Ovary (tissue), 7 donors: ENCODE measurements at regions not wholly inside any gene's neighbourhood (a gene's known extent, or its start where the extent isn't known, plus 50 kb on each side); places are given as distances from the start of the nearest gene placed in this dataset.
"Not testable (repeated sequence)": the region's sequence is repeated elsewhere in the genome, so short reads cannot be mapped to it uniquely, and the experiment has no call there.

Experiments
- DNase-seq, 5 donors: peaks; one replicate each; pipeline ENCODE4 v3.0.0-alpha.2; 2019 to 2020
- H3K27ac ChIP-seq, 2 donors: fragments of 200-600 bp; one replicate each; pipeline versions ENCODE4 v1.5.1 to v1.8.0; 2019 to 2022
- H3K27me3 ChIP-seq: fragments of 200-600 bp; one replicate; pipeline ENCODE4 v1.8.0; 2022
- H3K36me3 ChIP-seq: fragments of 200-600 bp; sonication (generic); one replicate; pipeline ENCODE4 v1.5.1; 2019
- H3K4me1 ChIP-seq: one replicate; pipeline ENCODE4 v1.8.1; 2013; ENCODE audit warnings: mild to moderate bottlenecking, moderate library complexity; ENCODE audit not compliant: insufficient read depth
- H3K4me3 ChIP-seq: fragments of 200-600 bp; sonication (generic); one replicate; pipeline ENCODE4 v1.5.1; 2017
- H3K9me3 ChIP-seq, 2 donors: fragments of 200-600 bp in 1 of 2; sonication (generic) in 1 of 2; one replicate each; pipeline versions ENCODE4 v1.5.1 to v1.8.1; 2013 to 2019; ENCODE audit warnings: mild to moderate bottlenecking in 1 of 2, moderate library complexity in 1 of 2
- EP300 ChIP-seq: sonication (generic); formaldehyde crosslinking; IDR thresholded peaks from one replicate; pipeline ENCODE4 v1.6.1; 2017; ENCODE audit warnings: antibody characterized with exemption
- POLR2A ChIP-seq: fragments of 450-650 bp; IDR thresholded peaks from one replicate; pipeline ENCODE4 v1.6.1; 2017; ENCODE audit warnings: antibody characterized with exemption, mild to moderate bottlenecking, moderate library complexity
- WGBS, 3 donors: extraction: QIAGEN DNeasy Blood & Tissue Kit in 1 of 3; methylation state at CpG; one replicate each; pipeline versions ENCODE4 v1.1.5 to v1.1.7; 2013 to 2017; 5-methylcytosine and 5-hydroxymethylcytosine counted together
- intact Hi-C, 4 donors: fragments of 100-400 bp; cut with DNase I; formaldehyde crosslinking; loops; one replicate each; pipeline versions ENCODE4 v1.11.0 to v1.15.1; 2022 to 2023
- TF ChIP-seq, protein P1 (sequence below), 3 donors: fragments of 450-650 bp in 2 of 3; fragments of 200-600 bp in 1 of 3; IDR thresholded peaks; one replicate each; pipeline versions ENCODE4 v1.5.1 to v1.8.0; 2016 to 2022; ENCODE audit warnings: antibody characterized with exemption in 3 of 3, mild to moderate bottlenecking in 1 of 3
- donor health status: DM: no; HTN: no; CAD: no; lungs with moderate emphysema.
- donor health status: DM: no; HTN: no; CAD: no.
- donor health status: Bipolar disorder and iron deficiency.
- donor health status: DM: no; HTN: no; CAD: no.
- donor health status: DM: yes; HTN: yes; CAD: no.

DNA sequence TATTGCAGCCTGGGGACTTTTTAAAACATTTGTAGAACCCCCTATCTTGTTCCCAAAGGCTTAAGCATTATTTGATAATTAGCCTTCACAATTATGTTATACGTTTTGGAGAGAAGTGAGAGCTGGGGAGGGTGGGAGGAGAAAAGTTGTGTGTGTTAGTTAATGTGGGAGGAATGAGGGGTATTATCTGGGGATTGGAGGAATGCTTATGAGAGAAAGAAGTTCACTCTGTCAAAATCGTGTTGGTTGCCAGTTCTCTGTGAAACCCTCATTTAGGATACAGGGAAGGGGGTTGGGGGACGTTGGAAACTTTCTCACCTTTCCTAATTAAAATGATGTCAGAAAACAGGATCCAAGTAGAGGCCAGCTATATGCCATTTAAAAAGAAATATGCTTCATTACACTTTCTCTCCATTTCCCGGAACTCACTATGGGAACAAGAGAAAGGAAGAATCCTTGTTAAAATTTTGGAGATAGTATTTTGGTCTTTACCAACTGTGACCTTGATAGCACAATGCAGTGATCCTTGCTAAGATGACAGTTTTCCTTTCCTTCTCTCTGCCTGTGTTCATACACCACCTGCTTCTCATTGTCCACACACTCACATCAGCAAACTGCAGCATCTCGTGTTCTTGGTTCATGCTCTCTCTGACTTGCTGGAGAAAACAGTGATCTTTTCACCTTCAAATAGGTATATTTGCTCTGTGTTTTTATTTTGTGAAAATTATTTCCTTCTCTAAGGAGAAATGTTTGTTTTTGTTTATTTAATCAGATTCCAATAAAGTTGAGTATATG is 336.7 kb upstream of the CLINT1 start:
- DNase-seq = no peak
- TF ChIP-seq EP300 = no peak
- H3K36me3 ChIP-seq = no peaks in the 10 kb centered on the region
- H3K27me3 ChIP-seq = no peaks in the 10 kb centered on the region
- H3K4me1 ChIP-seq = no peaks in the 10 kb centered on the region
- intact Hi-C loops = no loop called here
- 41 to 43% (median 41%) methylated on average over 5 of the region's 5 CpGs for WGBS, 3 donors
- H3K4me3 ChIP-seq = no peak overlapping the region
- H3K9me3 ChIP-seq = no peaks in the 10 kb centered on the region
- no peak overlapping the region for H3K27ac ChIP-seq

DNA sequence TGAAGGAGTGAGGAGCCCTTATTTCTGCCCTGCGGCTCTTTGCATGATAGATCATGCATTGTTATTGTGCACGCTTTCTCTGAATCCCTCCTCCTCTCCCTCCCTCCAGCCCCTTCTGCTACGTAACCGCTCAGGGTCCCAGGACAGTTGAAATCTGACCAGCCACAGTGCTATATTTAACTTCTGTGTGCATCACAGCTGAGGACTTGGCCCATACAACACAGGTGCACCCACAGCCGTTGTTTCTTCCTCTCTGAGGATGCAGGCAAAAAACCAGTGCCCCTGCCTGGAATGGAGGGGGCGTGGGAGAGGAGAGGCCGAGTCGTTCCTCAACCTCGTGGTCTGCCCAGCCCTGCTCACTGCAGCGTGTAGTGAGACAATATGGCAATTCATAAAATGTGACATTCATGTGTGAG is 335.6 kb upstream of the CLINT1 start:
- 61 to 73% (median 65%) methylated on average over 10 of the region's 10 CpGs for WGBS, 3 donors
- no peaks in the 10 kb centered on the region for H3K4me1 ChIP-seq
- H3K27me3 ChIP-seq = no peaks in the 10 kb centered on the region
- TF ChIP-seq POLR2A (no peak), EP300 (no peak)
- TF ChIP-seq, protein P1, sequence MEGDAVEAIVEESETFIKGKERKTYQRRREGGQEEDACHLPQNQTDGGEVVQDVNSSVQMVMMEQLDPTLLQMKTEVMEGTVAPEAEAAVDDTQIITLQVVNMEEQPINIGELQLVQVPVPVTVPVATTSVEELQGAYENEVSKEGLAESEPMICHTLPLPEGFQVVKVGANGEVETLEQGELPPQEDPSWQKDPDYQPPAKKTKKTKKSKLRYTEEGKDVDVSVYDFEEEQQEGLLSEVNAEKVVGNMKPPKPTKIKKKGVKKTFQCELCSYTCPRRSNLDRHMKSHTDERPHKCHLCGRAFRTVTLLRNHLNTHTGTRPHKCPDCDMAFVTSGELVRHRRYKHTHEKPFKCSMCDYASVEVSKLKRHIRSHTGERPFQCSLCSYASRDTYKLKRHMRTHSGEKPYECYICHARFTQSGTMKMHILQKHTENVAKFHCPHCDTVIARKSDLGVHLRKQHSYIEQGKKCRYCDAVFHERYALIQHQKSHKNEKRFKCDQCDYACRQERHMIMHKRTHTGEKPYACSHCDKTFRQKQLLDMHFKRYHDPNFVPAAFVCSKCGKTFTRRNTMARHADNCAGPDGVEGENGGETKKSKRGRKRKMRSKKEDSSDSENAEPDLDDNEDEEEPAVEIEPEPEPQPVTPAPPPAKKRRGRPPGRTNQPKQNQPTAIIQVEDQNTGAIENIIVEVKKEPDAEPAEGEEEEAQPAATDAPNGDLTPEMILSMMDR (IDR thresholded peaks at IDR 0.05) = no peak
- H3K4me3 ChIP-seq = no peak overlapping the region
- H3K9me3 ChIP-seq = no peaks in the 10 kb centered on the region
- intact Hi-C loops = no loop called here
- DNase-seq = no peak
- no peaks in the 10 kb centered on the region for H3K36me3 ChIP-seq
- no peak overlapping the region for H3K27ac ChIP-seq

DNA sequence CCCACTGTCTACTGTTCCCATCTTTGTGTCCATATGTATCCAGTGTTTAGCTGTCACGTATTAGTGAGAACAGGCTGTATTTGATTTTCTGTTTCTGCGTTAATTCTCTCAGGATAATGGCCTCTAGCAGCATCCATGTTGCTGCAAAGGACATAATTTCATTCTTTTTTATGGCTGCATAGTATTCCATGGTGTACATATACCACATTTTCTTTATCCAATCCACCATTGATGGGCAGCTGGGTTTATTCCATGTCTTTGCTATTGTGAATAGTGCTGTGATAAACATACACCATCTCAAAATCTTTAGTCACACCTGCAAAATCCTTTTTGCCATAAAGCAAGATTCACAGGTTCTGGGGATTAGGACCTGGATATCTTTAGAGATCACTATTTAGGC is 334.4 kb upstream of the CLINT1 start:
- WGBS, 3 donors = 97 to 98% (median 98%) methylated on average over 2 of the region's 2 CpGs
- DNase-seq, H3K27ac ChIP-seq, H3K36me3 ChIP-seq, H3K9me3 ChIP-seq, H3K4me1 ChIP-seq, intact Hi-C loops, H3K27me3 ChIP-seq, H3K4me3 ChIP-seq: not testable (repeated sequence)

DNA sequence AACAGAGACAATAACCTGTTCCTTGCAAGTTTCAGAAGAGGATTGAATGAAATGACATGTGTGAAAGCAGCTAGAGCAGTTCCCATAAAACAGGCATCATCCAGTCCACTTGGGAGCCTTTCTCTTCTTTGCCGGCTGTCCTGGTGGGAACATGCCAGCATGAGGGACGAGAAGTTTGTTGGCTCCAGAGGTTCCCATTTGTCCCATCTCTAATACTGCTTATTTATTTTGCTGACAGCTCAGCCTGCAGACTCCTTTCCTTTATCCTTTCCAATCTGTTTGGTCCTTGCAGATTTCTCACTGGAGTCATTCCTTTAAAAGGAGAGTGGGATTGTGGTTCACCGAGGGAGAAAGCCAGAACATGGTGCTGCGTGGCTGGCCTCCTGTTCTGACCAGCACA is 321.5 kb upstream of the CLINT1 start:
- no peak overlapping the region for H3K4me3 ChIP-seq
- H3K27ac ChIP-seq = no peak overlapping the region
- peaks cover 4% of the 10 kb centered on the region for H3K4me1 ChIP-seq
- no peaks in the 10 kb centered on the region for H3K36me3 ChIP-seq
- 92 to 99% (median 97%) methylated on average over 4 of the region's 4 CpGs for WGBS, 3 donors
- TF ChIP-seq EP300 = no peak
- TF ChIP-seq, protein P1 (IDR thresholded peaks at IDR 0.05) = no peak
- no peak for TF ChIP-seq POLR2A
- H3K9me3 ChIP-seq = no peaks in the 10 kb centered on the region
- no peak for DNase-seq
- H3K27me3 ChIP-seq = no peaks in the 10 kb centered on the region
- intact Hi-C loops = no loop called here

DNA sequence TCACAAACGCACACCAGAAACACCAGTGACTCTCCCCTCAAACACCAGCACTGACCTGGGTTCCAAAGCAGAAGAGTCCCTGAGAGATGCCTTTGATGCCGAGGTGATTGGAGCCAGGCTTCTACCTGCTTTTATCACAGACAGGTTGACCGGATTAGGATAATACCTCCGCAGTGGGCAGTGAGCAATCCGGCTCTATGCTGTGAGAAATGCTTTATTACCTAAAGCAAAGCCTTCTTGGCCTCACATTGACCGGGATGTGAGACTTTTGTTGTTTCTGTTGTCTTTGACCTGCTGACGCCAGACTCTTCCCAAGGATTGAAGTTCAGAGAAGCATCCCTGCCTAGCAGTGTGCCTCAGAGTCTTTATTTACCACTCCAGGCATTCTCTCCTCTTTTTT is 320.3 kb upstream of the CLINT1 start:
- TF ChIP-seq POLR2A = no peak
- TF ChIP-seq EP300 = no peak
- TF ChIP-seq, protein P1 (IDR thresholded peaks at IDR 0.05) = no peak
- 84 to 95% (median 88%) methylated on average over 7 of the region's 7 CpGs for WGBS, 3 donors
- no peak overlapping the region for H3K4me3 ChIP-seq

More for the DNA sequence above, 320.3 kb upstream of the CLINT1 start:
- intact Hi-C loops = loop anchor here (5.0 to 10.0 kb wide), 4 partner anchors 364 to 923 kb away; no protein-coding TSS in a partner anchor
- Histone ChIP-seq H3K36me3 (no peaks in the 10 kb centered on the region), H3K9me3 (no peaks in the 10 kb centered on the region), H3K27me3 (no peaks in the 10 kb centered on the region), H3K27ac (no peak overlapping the region), H3K4me1 (peaks cover 4% of the 10 kb centered on the region)
- DNase-seq = no peak
